ENCODE measurements at regions not wholly inside any gene's neighbourhood (a gene's known extent, or its start where the extent isn't known, plus 50 kb on each side); places are given as distances from the start of the nearest gene placed in this dataset.
"Not testable (repeated sequence)": the region's sequence is repeated elsewhere in the genome, so short reads cannot be mapped to it uniquely, and the experiment has no call there.

GRCh38 chr16:66254106-66254505 is 112.4 kb upstream of the CDH5 start:
- H3K4me1 Mint-ChIP-seq, result no peaks in the 10 kb centered on the region
- H3K36me3 Mint-ChIP-seq, result no peaks in the 10 kb centered on the region
- H3K4me3 Mint-ChIP-seq, result no peak overlapping the region
- no peak overlapping the region for H3K27ac Mint-ChIP-seq
- no peaks in the 10 kb centered on the region for H3K9me3 Mint-ChIP-seq
- H3K27me3 Mint-ChIP-seq, result peaks cover 6% of the 10 kb centered on the region
- ATAC-seq (ENCODE audit: low read depth) (no peak), DNase-seq (ENCODE audit: low spot score in 2 of 2) (no peak)

- H3K27ac Mint-ChIP-seq, result no peak overlapping the region
- H3K9me3 Mint-ChIP-seq, result no peaks in the 10 kb centered on the region
- DNase-seq (ENCODE audit: low spot score in 2 of 2) (no peak), ATAC-seq (ENCODE audit: low read depth) (no peak)
- peaks cover 6% of the 10 kb centered on the region for H3K27me3 Mint-ChIP-seq
- H3K4me1 Mint-ChIP-seq, result no peaks in the 10 kb centered on the region
- H3K36me3 Mint-ChIP-seq, result no peaks in the 10 kb centered on the region
- no peak overlapping the region for H3K4me3 Mint-ChIP-seq
These were observed 114.9 kb upstream of the CDH5 start for GRCh38 chr16:66251476-66252160.

- Mint-ChIP-seq H3K27ac (no peak overlapping the region), H3K4me3 (no peak overlapping the region), H3K36me3 (no peaks in the 10 kb centered on the region), H3K4me1 (no peaks in the 10 kb centered on the region), H3K9me3 (no peaks in the 10 kb centered on the region), H3K27me3 (peaks cover 4% of the 10 kb centered on the region)
- ATAC-seq (ENCODE audit: low read depth) (no peak), DNase-seq (ENCODE audit: low spot score in 2 of 2) (no peak)
These were observed 115.6 kb upstream of the CDH5 start for GRCh38 chr16:66250686-66251431.

GRCh38 chr16:66247516-66248481 is 118.7 kb upstream of the CDH5 start:
- peaks cover 11% of the 10 kb centered on the region for H3K27me3 Mint-ChIP-seq
- DNase-seq (ENCODE audit: low spot score in 2 of 2) (no peak), ATAC-seq (ENCODE audit: low read depth) (no peak)
- no peaks in the 10 kb centered on the region for H3K36me3 Mint-ChIP-seq
- H3K4me1 Mint-ChIP-seq, result no peaks in the 10 kb centered on the region
- H3K4me3 Mint-ChIP-seq, result no peak overlapping the region
- H3K27ac Mint-ChIP-seq, result no peak overlapping the region
- H3K9me3 Mint-ChIP-seq, result no peaks in the 10 kb centered on the region

- Mint-ChIP-seq H3K27ac (no peak overlapping the region), H3K9me3 (no peaks in the 10 kb centered on the region), H3K36me3 (no peaks in the 10 kb centered on the region), H3K4me1 (no peaks in the 10 kb centered on the region), H3K27me3 (peaks cover 11% of the 10 kb centered on the region), H3K4me3 (no peak overlapping the region)
- DNase-seq (ENCODE audit: low spot score in 2 of 2) (no peak), ATAC-seq (ENCODE audit: low read depth) (no peak)
These were observed 120.6 kb upstream of the CDH5 start for GRCh38 chr16:66245868-66246267.

GRCh38 chr16:66245072-66245471 is 121.4 kb upstream of the CDH5 start:
- H3K4me1 Mint-ChIP-seq, result no peaks in the 10 kb centered on the region
- H3K27me3 Mint-ChIP-seq, result peaks cover 12% of the 10 kb centered on the region
- H3K4me3 Mint-ChIP-seq, result no peak overlapping the region
- H3K27ac Mint-ChIP-seq, result no peak overlapping the region
- peaks cover 3% of the 10 kb centered on the region for H3K9me3 Mint-ChIP-seq
- DNase-seq (ENCODE audit: low spot score in 2 of 2), result no peak
- H3K36me3 Mint-ChIP-seq, result peaks cover 2% of the 10 kb centered on the region
- ATAC-seq (ENCODE audit: low read depth), result no peak

- peaks cover 9% of the 10 kb centered on the region for H3K9me3 Mint-ChIP-seq
- H3K27ac Mint-ChIP-seq, result no peak overlapping the region
- H3K27me3 Mint-ChIP-seq, result peaks cover 8% of the 10 kb centered on the region
- no peaks in the 10 kb centered on the region for H3K4me1 Mint-ChIP-seq
- no peak overlapping the region for H3K4me3 Mint-ChIP-seq
- no peak for DNase-seq (ENCODE audit: low spot score in 2 of 2)
- ATAC-seq (ENCODE audit: low read depth), result no peak
- peaks cover 2% of the 10 kb centered on the region for H3K36me3 Mint-ChIP-seq
These were observed 123.8 kb upstream of the CDH5 start for GRCh38 chr16:66242672-66243071.

- H3K4me3 Mint-ChIP-seq; H3K4me1 Mint-ChIP-seq; DNase-seq (ENCODE audit: low spot score in 2 of 2); ATAC-seq (ENCODE audit: low read depth); H3K36me3 Mint-ChIP-seq; H3K27ac Mint-ChIP-seq; H3K27me3 Mint-ChIP-seq; H3K9me3 Mint-ChIP-seq: not testable (repeated sequence)
These were observed 124.3 kb upstream of the CDH5 start for GRCh38 chr16:66242206-66242605.

GRCh38 chr16:66240631-66241395 is 125.7 kb upstream of the CDH5 start:
- Mint-ChIP-seq H3K4me3 (no peak overlapping the region), H3K36me3 (peaks cover 2% of the 10 kb centered on the region), H3K4me1 (no peaks in the 10 kb centered on the region), H3K27me3 (peaks cover 8% of the 10 kb centered on the region), H3K9me3 (peaks cover 9% of the 10 kb centered on the region), H3K27ac (no peak overlapping the region)
- DNase-seq (ENCODE audit: low spot score in 2 of 2), result no peak
- ATAC-seq (ENCODE audit: low read depth), result no peak

- no peak for DNase-seq (ENCODE audit: low spot score in 2 of 2)
- peaks cover 5% of the 10 kb centered on the region for H3K27me3 Mint-ChIP-seq
- peaks cover 2% of the 10 kb centered on the region for H3K36me3 Mint-ChIP-seq
- no peak overlapping the region for H3K4me3 Mint-ChIP-seq
- peaks cover 9% of the 10 kb centered on the region for H3K9me3 Mint-ChIP-seq
- no peak overlapping the region for H3K27ac Mint-ChIP-seq
- no peaks in the 10 kb centered on the region for H3K4me1 Mint-ChIP-seq
- no peak for ATAC-seq (ENCODE audit: low read depth)
These were observed 126.4 kb upstream of the CDH5 start for GRCh38 chr16:66240088-66240487.

GRCh38 chr16:66238696-66239095 is 127.8 kb upstream of the CDH5 start:
- ATAC-seq (ENCODE audit: low read depth), result no peak
- no peak overlapping the region for H3K4me3 Mint-ChIP-seq

GRCh38 chr16:66236301-66236700 is 130.2 kb upstream of the CDH5 start:
- DNase-seq (ENCODE audit: low spot score in 2 of 2) (no peak), ATAC-seq (ENCODE audit: low read depth) (no peak)
- peaks cover 2% of the 10 kb centered on the region for H3K27me3 Mint-ChIP-seq
- peaks cover 9% of the 10 kb centered on the region for H3K9me3 Mint-ChIP-seq
- H3K27ac Mint-ChIP-seq, result no peak overlapping the region
- H3K36me3 Mint-ChIP-seq, result peaks cover 2% of the 10 kb centered on the region
- H3K4me3 Mint-ChIP-seq, result no peak overlapping the region
- no peaks in the 10 kb centered on the region for H3K4me1 Mint-ChIP-seq

More at GRCh38 chr16:66238696-66239095, 127.8 kb upstream of the CDH5 start:
- Mint-ChIP-seq H3K27ac (no peak overlapping the region), H3K36me3 (peaks cover 2% of the 10 kb centered on the region), H3K4me1 (no peaks in the 10 kb centered on the region), H3K9me3 (peaks cover 9% of the 10 kb centered on the region), H3K27me3 (peaks cover 5% of the 10 kb centered on the region)
- DNase-seq (ENCODE audit: low spot score in 2 of 2), result no peak

- H3K9me3 Mint-ChIP-seq, result no peaks in the 10 kb centered on the region
- no peak overlapping the region for H3K27ac Mint-ChIP-seq
- DNase-seq (ENCODE audit: low spot score in 2 of 2), result no peak
- H3K27me3 Mint-ChIP-seq, result peaks cover 5% of the 10 kb centered on the region
- no peak overlapping the region for H3K4me3 Mint-ChIP-seq
- no peak for ATAC-seq (ENCODE audit: low read depth)
- no peaks in the 10 kb centered on the region for H3K4me1 Mint-ChIP-seq
- H3K36me3 Mint-ChIP-seq, result no peaks in the 10 kb centered on the region
These were observed 134.9 kb upstream of the CDH5 start for GRCh38 chr16:66231452-66232160.
